Heart left ventricle (tissue), 16 donors: ENCODE measurements at regions not wholly inside any gene's neighbourhood (a gene's known extent, or its start where the extent isn't known, plus 50 kb on each side); places are given as distances from the start of the nearest gene placed in this dataset.
A peak's percentile ranks its signal among the peaks of the same experiment; 100 is the strongest.

Experiments used
- ATAC-seq, 4 donors: fragments of 200-7000 bp; cut with Tn5 transposase; one replicate each; pipeline ENCODE4 v1.9.1; 2020 to 2022; ENCODE audit warnings: moderate library complexity in 4 of 4, mild to moderate bottlenecking in 3 of 4, moderate number of reproducible peaks in 1 of 4
- DNase-seq, 5 donors: peaks; one replicate each; pipeline ENCODE4 v3.0.0-alpha.2; 2020
- H3K27ac ChIP-seq, 12 donors: fragments of 200-600 bp; sonication (generic) in 4 of 12; one replicate each; pipeline versions ENCODE4 v1.5.0 to v1.8.0; 2016 to 2022; ENCODE audit warnings: mild to moderate bottlenecking in 2 of 12
- H3K27me3 ChIP-seq, 9 donors: fragments of 200-600 bp; sonication (generic) in 2 of 9; one replicate each; pipeline versions ENCODE4 v1.5.1 to v1.8.0; 2016 to 2022; ENCODE audit warnings: mild to moderate bottlenecking in 3 of 9
- H3K36me3 ChIP-seq, 9 donors: fragments of 200-600 bp; sonication (generic) in 2 of 9; one replicate each; pipeline versions ENCODE4 v1.5.0 to v1.8.0; 2018 to 2022; ENCODE audit warnings: mild to moderate bottlenecking in 2 of 9
- H3K4me1 ChIP-seq, 12 donors: fragments of 200-600 bp; sonication (generic) in 4 of 12; one replicate each; pipeline versions ENCODE4 v1.5.0 to v1.8.0; 2016 to 2022; ENCODE audit warnings: mild to moderate bottlenecking in 3 of 12
- H3K4me3 ChIP-seq, 12 donors: fragments of 200-600 bp; sonication (generic) in 4 of 12; one replicate each; pipeline versions ENCODE4 v1.5.0 to v1.8.0; 2017 to 2022; ENCODE audit warnings: mild to moderate bottlenecking in 9 of 12, moderate library complexity in 4 of 12
- H3K9me3 ChIP-seq, 12 donors: fragments of 200-600 bp; sonication (generic) in 4 of 12; one replicate each; pipeline versions ENCODE4 v1.5.0 to v1.8.0; 2016 to 2022; ENCODE audit warnings: mild to moderate bottlenecking in 1 of 12
- POLR2A ChIP-seq, 2 donors: fragments of 450-650 bp; IDR thresholded peaks; one replicate each; pipeline ENCODE4 v1.6.1; 2017; ENCODE audit warnings: antibody characterized with exemption in 2 of 2, mild to moderate bottlenecking in 2 of 2, moderate library complexity in 2 of 2
- whole genome bisulfite sequencing, 4 donors: extraction: QIAGEN DNeasy Blood & Tissue Kit in 2 of 4; methylation state at CpG; one replicate each; pipeline versions ENCODE4 v1.1.5 to v1.1.7; 2013 to 2018; 5-methylcytosine and 5-hydroxymethylcytosine counted together
- intact Hi-C, 10 donors: fragments of 100-400 bp; cut with DNase I; formaldehyde crosslinking; loops; one replicate each; pipeline versions ENCODE4 v1.11.1 to v1.14.2; 2022
- TF ChIP-seq, protein P1 (sequence below), 12 donors: fragments of 200-600 bp; sonication (generic) in 4 of 12; IDR thresholded peaks; one replicate each; pipeline versions ENCODE4 v1.5.0 to v1.8.0; 2018 to 2022; ENCODE audit warnings: antibody characterized with exemption in 12 of 12, mild to moderate bottlenecking in 5 of 12
- donor health status: ischemic (EF 13 %, LVEDD 7.1; RV severe dilation, severe dysfunction).
- donor health status: healthy with polysubstance abuse.
- donor health status: DM: no; HTN: yes; CAD: no.
- donor health status: DM: no; HTN: no; CAD: no.
- donor health status: ischemic (EF 25% LVEDD 6.9; RV normal size, moderate dysfunction).
- donor health status: ischemic (EF 25% LVEDD 5.7; RV mildly dilated, moderate dysfunction).
- donor health status: healthy.
- donor health status: DM: yes; HTN: yes; CAD: no.
- donor health status: ischemic (EF 35%, LVEDD 5.7; RV mildly dilated, moderate dysfunction).
- donor health status: nonischemic (EF 11% LVEDD 7.7; RV severe dilation, severe dysfunction).
- donor health status: DM: yes; HTN: yes; CAD: no.
- donor health status: PGD.
- donor health status: ischemic (EF 29% LVEDD 5.4; RV normal size, mild dysfunction).
- donor health status: nonischemic (EF 23%, LVEDD 6.1; RV moderate dilation, normal function).

DNA sequence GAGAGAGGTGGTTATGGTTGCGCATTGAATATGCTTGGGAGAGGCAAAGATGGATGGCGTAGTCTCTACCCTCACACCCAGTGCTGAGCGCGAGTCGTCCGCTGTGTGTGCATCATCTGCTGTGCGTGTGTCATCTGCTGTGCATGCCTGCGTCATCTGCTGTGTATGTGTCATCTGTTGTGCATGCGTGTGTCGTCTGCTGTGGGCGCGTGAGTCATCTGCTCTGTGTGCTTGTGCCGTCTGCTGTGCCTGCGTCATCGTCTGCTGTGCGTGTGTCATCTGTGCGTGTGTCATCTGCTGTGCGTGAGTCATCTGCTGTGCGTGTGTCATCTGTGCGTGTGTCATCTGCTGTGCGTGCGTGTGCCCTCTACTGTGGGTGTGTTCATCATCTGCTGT, 68.0 kb upstream of the IRX4 start:
- 88 to 95% (median 93%) methylated on average over 8 to 22 of the region's 22 CpGs for WGBS, 4 donors
- H3K27ac ChIP-seq: no peak overlapping the region
- H3K27me3 ChIP-seq: peaks cover 0 to 3% (median 0%) of the 10 kb centered on the region in 9 donors
- H3K9me3 ChIP-seq: no peaks in the 10 kb centered on the region
- H3K36me3 ChIP-seq: no peaks in the 10 kb centered on the region
- ATAC-seq (no peak), DNase-seq (no peak)
- H3K4me1 ChIP-seq: peaks cover 0 to 32% (median 17%) of the 10 kb centered on the region in 12 donors
- no peak overlapping the region for H3K4me3 ChIP-seq
- TF ChIP-seq POLR2A (IDR thresholded peaks at IDR 0.05): no peak
- TF ChIP-seq, protein P1, sequence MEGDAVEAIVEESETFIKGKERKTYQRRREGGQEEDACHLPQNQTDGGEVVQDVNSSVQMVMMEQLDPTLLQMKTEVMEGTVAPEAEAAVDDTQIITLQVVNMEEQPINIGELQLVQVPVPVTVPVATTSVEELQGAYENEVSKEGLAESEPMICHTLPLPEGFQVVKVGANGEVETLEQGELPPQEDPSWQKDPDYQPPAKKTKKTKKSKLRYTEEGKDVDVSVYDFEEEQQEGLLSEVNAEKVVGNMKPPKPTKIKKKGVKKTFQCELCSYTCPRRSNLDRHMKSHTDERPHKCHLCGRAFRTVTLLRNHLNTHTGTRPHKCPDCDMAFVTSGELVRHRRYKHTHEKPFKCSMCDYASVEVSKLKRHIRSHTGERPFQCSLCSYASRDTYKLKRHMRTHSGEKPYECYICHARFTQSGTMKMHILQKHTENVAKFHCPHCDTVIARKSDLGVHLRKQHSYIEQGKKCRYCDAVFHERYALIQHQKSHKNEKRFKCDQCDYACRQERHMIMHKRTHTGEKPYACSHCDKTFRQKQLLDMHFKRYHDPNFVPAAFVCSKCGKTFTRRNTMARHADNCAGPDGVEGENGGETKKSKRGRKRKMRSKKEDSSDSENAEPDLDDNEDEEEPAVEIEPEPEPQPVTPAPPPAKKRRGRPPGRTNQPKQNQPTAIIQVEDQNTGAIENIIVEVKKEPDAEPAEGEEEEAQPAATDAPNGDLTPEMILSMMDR (IDR thresholded peaks at IDR 0.05): no peak
- intact Hi-C loops: no loop called here

DNA sequence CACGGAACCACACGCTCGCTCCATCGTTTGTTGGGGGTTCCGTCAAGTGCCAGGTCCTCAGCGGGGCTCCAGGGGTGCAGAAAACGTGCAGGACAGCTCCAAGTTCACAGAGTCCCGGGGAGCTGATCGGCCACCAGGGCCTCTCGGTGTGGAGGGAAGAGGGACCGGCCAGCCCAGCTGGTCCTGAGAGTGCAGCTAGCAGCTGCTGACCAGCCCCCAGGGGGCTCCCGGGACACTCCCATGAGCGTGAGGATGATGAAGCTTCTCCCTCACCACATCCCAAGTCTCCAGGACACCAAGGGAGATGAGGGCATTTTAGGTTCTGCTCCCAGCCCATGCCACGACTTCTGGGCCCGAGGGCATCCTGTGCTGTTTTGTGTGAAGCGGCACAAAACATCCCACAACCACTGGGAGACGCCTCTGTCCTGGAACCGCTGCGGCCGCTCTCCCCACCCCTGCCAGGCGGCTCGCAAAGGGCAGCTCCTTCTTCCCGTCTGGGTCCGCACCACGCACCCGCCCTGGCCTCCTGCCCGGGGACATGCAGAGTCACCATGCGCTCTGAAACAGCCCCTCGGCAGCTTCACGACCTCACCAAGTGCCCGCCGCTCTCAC, 67.5 kb upstream of the IRX4 start:
- H3K9me3 ChIP-seq: no peaks in the 10 kb centered on the region
- H3K27ac ChIP-seq: no peak overlapping the region
- H3K27me3 ChIP-seq: peaks cover 0 to 3% (median 0%) of the 10 kb centered on the region in 9 donors
- DNase-seq (no peak), ATAC-seq (no peak)
- H3K4me1 ChIP-seq: peaks cover 0 to 36% (median 18%) of the 10 kb centered on the region in 12 donors
- no peaks in the 10 kb centered on the region for H3K36me3 ChIP-seq
- no peak for TF ChIP-seq POLR2A (IDR thresholded peaks at IDR 0.05)
- TF ChIP-seq, protein P1 (IDR thresholded peaks at IDR 0.05): no peak
- H3K4me3 ChIP-seq: no peak overlapping the region
- WGBS, 4 donors: 81 to 86% (median 84%) methylated on average over 32 of the region's 32 CpGs
- intact Hi-C loops: no loop called here

DNA sequence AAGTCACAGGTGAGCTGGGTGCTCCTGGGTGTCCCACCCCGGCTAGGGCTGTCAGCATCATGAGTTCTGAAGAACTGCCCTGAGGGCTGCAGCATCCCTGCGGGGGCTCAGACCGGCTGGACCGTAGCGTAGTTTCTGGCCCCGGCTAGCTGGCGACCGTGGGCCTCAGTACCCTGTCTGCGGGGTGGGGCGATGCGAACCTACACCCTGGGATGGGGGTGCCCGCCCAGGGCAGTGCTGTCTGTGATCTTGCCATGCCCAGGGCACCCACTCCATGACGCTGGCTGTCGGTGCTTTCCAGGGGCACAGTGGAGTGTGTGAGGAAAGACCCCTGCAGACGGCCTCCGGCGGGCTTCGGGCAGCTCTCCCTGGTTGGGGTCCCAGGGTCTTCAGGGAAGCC, 66.5 kb upstream of the IRX4 start:
- Histone ChIP-seq H3K4me1 (peaks cover 0 to 36% (median 18%) of the 10 kb centered on the region in 12 donors), H3K27ac (peak overlapping the region in 7 of 12 donors; percentile 23 to 93 (median 61))
- TF ChIP-seq, protein P1 (IDR thresholded peaks at IDR 0.05): no peak
- no peak for TF ChIP-seq POLR2A (IDR thresholded peaks at IDR 0.05)

DNA sequence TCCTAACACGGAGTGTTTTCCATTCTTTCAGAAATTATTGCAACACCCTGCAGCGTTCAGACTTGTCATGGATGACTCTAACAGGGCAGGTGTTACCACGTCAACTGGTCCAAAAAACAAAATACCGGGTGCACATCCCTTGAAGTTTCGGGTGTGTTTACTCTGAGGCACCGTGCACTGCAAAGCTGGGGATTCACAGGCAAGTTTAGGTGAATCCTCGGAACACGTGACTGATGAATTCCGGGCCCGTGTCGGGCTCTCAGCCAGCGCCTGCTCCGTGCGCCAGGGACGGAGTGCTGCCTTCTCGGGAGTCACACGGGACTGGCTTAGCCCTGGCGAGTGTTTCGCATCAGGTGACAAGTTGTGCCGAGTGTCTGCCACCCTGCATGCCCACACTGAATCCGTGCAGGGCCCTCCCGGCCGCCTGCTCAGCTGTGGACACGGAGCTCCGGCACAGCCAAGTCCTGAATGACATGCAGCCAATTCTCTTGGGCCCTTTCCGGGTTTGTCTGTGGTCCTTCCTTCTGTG, 66.0 kb upstream of the IRX4 start:
- Histone ChIP-seq H3K4me1 (peaks cover 0 to 36% (median 18%) of the 10 kb centered on the region in 12 donors), H3K9me3 (no peaks in the 10 kb centered on the region), H3K36me3 (no peaks in the 10 kb centered on the region), H3K27ac (peak overlapping the region in 10 of 12 donors; percentile 23 to 93 (median 60)), H3K4me3 (peak overlapping the region in 6 of 12 donors; percentile 5 to 21 (median 14)), H3K27me3 (peaks cover 0 to 3% (median 0%) of the 10 kb centered on the region in 9 donors)
- ATAC-seq: peak; percentile 86 to 92 (median 90)
- intact Hi-C loops: loop anchor here in 4 of 10 donors (5.0 to 10.0 kb wide), 5 partner anchors 61 to 146 kb away; partner anchors contain the start of genes NDUFS6 (in 3 of the 4) and IRX4 (in 1 of the 4)
- no peak for TF ChIP-seq POLR2A (IDR thresholded peaks at IDR 0.05)
- TF ChIP-seq, protein P1 (IDR thresholded peaks at IDR 0.05): no peak
- DNase-seq: peak; percentile 70 to 90 (median 78)
- WGBS, 4 donors: 17 to 33% (median 28%) methylated on average over 13 to 26 of the region's 26 CpGs

More for the DNA sequence above, 66.5 kb upstream of the IRX4 start:
- DNase-seq: no peak
- H3K4me3 ChIP-seq: peak overlapping the region in 5 of 12 donors; percentile 5 to 21 (median 12)
- peaks cover 0 to 3% (median 0%) of the 10 kb centered on the region in 9 donors for H3K27me3 ChIP-seq
- ATAC-seq: no peak
- H3K36me3 ChIP-seq: no peaks in the 10 kb centered on the region
- 78 to 88% (median 85%) methylated on average over 4 to 18 of the region's 18 CpGs for WGBS, 4 donors
- no peaks in the 10 kb centered on the region for H3K9me3 ChIP-seq
- intact Hi-C loops: loop anchor here in 4 of 10 donors (5.0 to 10.0 kb wide), 5 partner anchors 62 to 147 kb away; partner anchors contain the start of genes NDUFS6 (in 3 of the 4) and IRX4 (in 1 of the 4)
